GM18502 (cell line): ENCODE measurements at regions not wholly inside any gene's neighbourhood (a gene's known extent, or its start where the extent isn't known, plus 50 kb on each side); places are given as distances from the start of the nearest gene placed in this dataset.

ENCODE experiments used
- ATAC-seq: cut with Tn5 transposase; IDR thresholded peaks from one replicate; pipeline ENCODE4 v1.9.1; 2021; ENCODE audit warnings: mild to moderate bottlenecking; ENCODE audit not compliant: unreplicated experiment, poor library complexity

GRCh38 chr4:104879367-104879766 lies 267.3 kb upstream of the TET2 start:
- peak; percentile 60 for ATAC-seq

- ATAC-seq = no peak
Measured at GRCh38 chr4:104879854-104880253, 266.8 kb upstream of the TET2 start.

GRCh38 chr4:104881136-104881886 lies 265.4 kb upstream of the TET2 start:
- no peak for ATAC-seq

GRCh38 chr4:104890598-104891275 lies 255.9 kb upstream of the TET2 start:
- ATAC-seq = no peak

GRCh38 chr4:104896660-104897645 lies 249.7 kb upstream of the TET2 start:
- ATAC-seq = peak; percentile 92

GRCh38 chr4:104899863-104900262 lies 246.8 kb upstream of the TET2 start:
- ATAC-seq = no peak

GRCh38 chr4:104901438-104901837 lies 245.2 kb upstream of the TET2 start:
- ATAC-seq = no peak

GRCh38 chr4:104901961-104902605 lies 244.6 kb upstream of the TET2 start:
- no peak for ATAC-seq

- no peak for ATAC-seq
Measured at GRCh38 chr4:104905065-104905464, 241.6 kb upstream of the TET2 start.

GRCh38 chr4:104905546-104905945 lies 241.1 kb upstream of the TET2 start:
- ATAC-seq = no peak

- no peak for ATAC-seq
Measured at GRCh38 chr4:104906276-104906675, 240.4 kb upstream of the TET2 start.

GRCh38 chr4:104907074-104907649 lies 239.5 kb upstream of the TET2 start:
- no peak for ATAC-seq

GRCh38 chr4:104907991-104908390 lies 238.7 kb upstream of the TET2 start:
- no peak for ATAC-seq

GRCh38 chr4:104909376-104909775 lies 237.3 kb upstream of the TET2 start:
- no peak for ATAC-seq

- ATAC-seq = no peak
Measured at GRCh38 chr4:104912518-104912917, 234.2 kb upstream of the TET2 start.

GRCh38 chr4:104915373-104915772 lies 231.3 kb upstream of the TET2 start:
- ATAC-seq = no peak

- ATAC-seq = no peak
Measured at GRCh38 chr4:104915864-104916263, 230.8 kb upstream of the TET2 start.

GRCh38 chr4:104919406-104919805 lies 227.3 kb upstream of the TET2 start:
- no peak for ATAC-seq

- ATAC-seq = peak; percentile 35
Measured at GRCh38 chr4:104930298-104930697, 216.4 kb upstream of the TET2 start.
